Natural killer cell (primary cell): ENCODE measurements at regions not wholly inside any gene's neighbourhood (a gene's known extent, or its start where the extent isn't known, plus 50 kb on each side); places are given as distances from the start of the nearest gene placed in this dataset.
"Not testable (repeated sequence)": the region's sequence is repeated elsewhere in the genome, so short reads cannot be mapped to it uniquely, and the experiment has no call there.

Source experiments
- ATAC-seq, 3 donors: fragments of 150-1000 bp in 2 of 3; fragments of 200-7000 bp in 1 of 3; cut with Tn5 transposase; 1 replicate in 1 of 3; 2 replicates in 2 of 3; pipeline ENCODE4 v1.10.0; 2021; ENCODE audit warnings: mild to moderate bottlenecking in 2 of 3, moderate library complexity in 2 of 3
- DNase-seq, 2 donors: peaks; one replicate each; pipeline versions ENCODE4 v3.0.0 to v3.0.0-alpha.2; 2013 to 2021; ENCODE audit warnings: mixed read lengths in 1 of 2
- H3K27ac ChIP-seq: one replicate; pipeline ENCODE4 v1.5.1; 2013; ENCODE audit warnings: mild to moderate bottlenecking, low read length
- H3K27me3 ChIP-seq: one replicate; pipeline ENCODE4 v1.6.1; 2013; ENCODE audit warnings: low read length; ENCODE audit not compliant: control insufficient read depth, insufficient read depth
- H3K36me3 ChIP-seq: one replicate; pipeline ENCODE4 v1.6.1; 2013; ENCODE audit warnings: low read length; ENCODE audit not compliant: control insufficient read depth, insufficient read depth
- H3K4me1 ChIP-seq: one replicate; pipeline ENCODE4 v1.6.1; 2013; ENCODE audit warnings: low read length; ENCODE audit not compliant: control insufficient read depth, insufficient read depth
- H3K4me3 ChIP-seq: one replicate; pipeline ENCODE4 v1.5.1; 2013; ENCODE audit warnings: low read length
- H3K9me3 ChIP-seq: one replicate; pipeline ENCODE4 v1.6.1; 2013; ENCODE audit warnings: low read length; ENCODE audit not compliant: control insufficient read depth, insufficient read depth
- H3K27ac Mint-ChIP-seq, 2 donors: one replicate each; pipeline ENCODE4 v1.8.0; 2022; ENCODE audit warnings: mild to moderate bottlenecking in 2 of 2, mixed read lengths in 2 of 2, moderate library complexity in 1 of 2
- H3K27me3 Mint-ChIP-seq, 2 donors: one replicate each; pipeline ENCODE4 v1.8.0; 2022; ENCODE audit warnings: low read depth in 2 of 2, mixed read lengths in 2 of 2
- H3K36me3 Mint-ChIP-seq: one replicate; pipeline ENCODE4 v1.8.0; 2022; ENCODE audit warnings: mixed read lengths
- H3K4me1 Mint-ChIP-seq, 2 donors: one replicate each; pipeline ENCODE4 v1.8.0; 2022; ENCODE audit warnings: mixed read lengths in 2 of 2
- H3K4me3 Mint-ChIP-seq: one replicate; pipeline ENCODE4 v1.8.0; 2022; ENCODE audit warnings: mild to moderate bottlenecking, moderate library complexity, mixed read lengths
- H3K9me3 Mint-ChIP-seq, 2 donors: one replicate each; pipeline ENCODE4 v1.8.0; 2022; ENCODE audit warnings: mixed read lengths in 2 of 2
- WGBS: methylation state at CpG from one replicate; pipeline ENCODE4 v1.1.7; 2013; ENCODE audit warnings: missing lambda C conversion rate; ENCODE audit not compliant: insufficient coverage; 5-methylcytosine and 5-hydroxymethylcytosine counted together
- intact Hi-C: fragments of 100-400 bp; cut with micrococcal nuclease; formaldehyde crosslinking; loops from one replicate; pipeline ENCODE4 v1.14.2; 2022
- TF ChIP-seq, protein P1 (sequence below): fragments of 200-600 bp; IDR thresholded peaks from one replicate; pipeline ENCODE4 v1.8.0; 2022; ENCODE audit warnings: antibody characterized with exemption

DNA sequence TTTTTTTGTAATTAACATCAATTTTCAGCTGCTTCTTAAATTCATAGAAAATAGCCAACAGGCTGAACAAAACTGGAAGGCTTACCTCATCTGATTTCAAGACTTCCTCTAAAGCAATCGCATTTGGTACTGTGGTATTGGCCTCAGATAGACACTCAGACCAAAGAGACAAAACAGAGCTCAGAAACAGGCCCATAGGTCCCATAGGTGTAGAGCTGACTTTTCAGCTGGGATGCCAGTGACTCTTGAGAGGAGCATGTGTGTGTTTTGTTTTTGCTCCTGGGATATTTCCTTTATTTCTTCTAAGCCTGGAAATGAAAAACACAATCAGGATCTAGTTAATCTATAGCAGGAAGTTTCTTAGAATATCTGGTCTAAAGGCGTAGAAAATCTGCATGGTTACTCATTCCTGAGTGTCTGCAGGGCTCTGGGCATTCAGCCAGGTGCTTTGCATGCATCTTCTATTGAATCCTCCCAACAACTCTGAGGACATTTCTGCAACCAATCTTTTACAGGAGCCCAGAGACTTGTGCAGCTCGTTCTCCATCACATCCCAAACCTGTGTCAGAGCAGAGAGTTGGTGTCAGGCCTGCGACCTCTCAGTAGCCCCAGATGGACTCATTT is 190.8 kb downstream of the RTP5 start:
- Histone ChIP-seq H3K4me3 (no peak overlapping the region), H3K27me3 (no peaks in the 10 kb centered on the region), H3K9me3 (no peaks in the 10 kb centered on the region), H3K27ac (no peak overlapping the region), H3K4me1 (no peaks in the 10 kb centered on the region), H3K36me3 (no peaks in the 10 kb centered on the region)
- H3K4me3 Mint-ChIP-seq: no peak overlapping the region
- DNase-seq (no peak), ATAC-seq (no peak)
- peaks cover 11 to 33% of the 10 kb centered on the region in 2 donors for H3K27me3 Mint-ChIP-seq
- TF ChIP-seq, protein P1, sequence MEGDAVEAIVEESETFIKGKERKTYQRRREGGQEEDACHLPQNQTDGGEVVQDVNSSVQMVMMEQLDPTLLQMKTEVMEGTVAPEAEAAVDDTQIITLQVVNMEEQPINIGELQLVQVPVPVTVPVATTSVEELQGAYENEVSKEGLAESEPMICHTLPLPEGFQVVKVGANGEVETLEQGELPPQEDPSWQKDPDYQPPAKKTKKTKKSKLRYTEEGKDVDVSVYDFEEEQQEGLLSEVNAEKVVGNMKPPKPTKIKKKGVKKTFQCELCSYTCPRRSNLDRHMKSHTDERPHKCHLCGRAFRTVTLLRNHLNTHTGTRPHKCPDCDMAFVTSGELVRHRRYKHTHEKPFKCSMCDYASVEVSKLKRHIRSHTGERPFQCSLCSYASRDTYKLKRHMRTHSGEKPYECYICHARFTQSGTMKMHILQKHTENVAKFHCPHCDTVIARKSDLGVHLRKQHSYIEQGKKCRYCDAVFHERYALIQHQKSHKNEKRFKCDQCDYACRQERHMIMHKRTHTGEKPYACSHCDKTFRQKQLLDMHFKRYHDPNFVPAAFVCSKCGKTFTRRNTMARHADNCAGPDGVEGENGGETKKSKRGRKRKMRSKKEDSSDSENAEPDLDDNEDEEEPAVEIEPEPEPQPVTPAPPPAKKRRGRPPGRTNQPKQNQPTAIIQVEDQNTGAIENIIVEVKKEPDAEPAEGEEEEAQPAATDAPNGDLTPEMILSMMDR: no peak
- H3K27ac Mint-ChIP-seq: no peak overlapping the region
- 81% methylated on average over 4 of the region's 4 CpGs for WGBS
- H3K9me3 Mint-ChIP-seq: no peaks in the 10 kb centered on the region
- intact Hi-C loops: no loop called here
- no peaks in the 10 kb centered on the region for H3K36me3 Mint-ChIP-seq
- no peaks in the 10 kb centered on the region for H3K4me1 Mint-ChIP-seq

DNA sequence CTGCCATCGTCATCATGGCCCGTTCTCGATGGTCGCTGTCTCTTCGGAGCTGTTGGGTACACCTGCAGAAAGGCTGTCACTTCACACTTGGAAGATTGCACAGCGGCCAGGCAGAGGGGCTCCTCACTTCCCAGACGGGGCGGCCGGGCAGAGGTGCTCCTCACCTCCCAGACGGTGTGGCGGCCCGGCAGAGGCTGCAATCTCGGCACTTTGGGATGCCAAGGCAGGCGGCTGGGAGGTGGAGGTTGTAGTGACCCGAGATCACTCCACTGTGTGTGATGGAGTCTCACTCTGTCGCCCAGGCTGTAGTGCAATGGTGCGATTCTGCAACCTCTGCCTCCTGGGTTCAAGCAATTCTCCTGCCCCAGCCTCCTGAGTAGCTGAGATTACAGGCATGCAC is 192.4 kb downstream of the RTP5 start:
- H3K4me3 ChIP-seq, H3K36me3 Mint-ChIP-seq, H3K27ac ChIP-seq, H3K36me3 ChIP-seq, H3K4me1 Mint-ChIP-seq, DNase-seq, H3K9me3 ChIP-seq, H3K27me3 ChIP-seq, H3K4me3 Mint-ChIP-seq, ATAC-seq, H3K9me3 Mint-ChIP-seq, H3K27ac Mint-ChIP-seq, H3K4me1 ChIP-seq, intact Hi-C loops: not testable (repeated sequence)
- 95% methylated on average over 17 of the region's 17 CpGs for WGBS
- H3K27me3 Mint-ChIP-seq: peaks cover 14 to 30% of the 10 kb centered on the region in 2 donors

DNA sequence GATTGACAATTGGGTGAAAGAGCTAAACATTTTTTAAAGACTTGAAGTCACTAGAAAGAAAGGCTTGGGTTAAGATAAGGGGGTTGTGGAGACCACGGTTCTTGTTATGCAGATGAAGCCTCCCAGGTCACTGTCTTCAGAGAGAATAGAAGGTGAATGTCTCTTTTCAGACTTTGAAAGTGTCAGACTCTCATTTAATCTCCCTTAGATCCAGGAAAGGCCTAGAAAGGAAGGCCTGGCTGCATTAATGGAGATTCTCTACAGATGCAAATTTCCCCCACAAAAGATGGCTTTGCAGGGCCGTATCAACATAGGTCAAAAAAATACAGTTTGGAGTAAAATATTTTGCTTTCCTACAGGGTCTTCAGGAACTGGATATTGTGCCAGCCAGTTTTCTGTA is 193.9 kb downstream of the RTP5 start:
- WGBS: 81% methylated on average over 2 of the region's 2 CpGs
- Histone ChIP-seq H3K27me3 (no peaks in the 10 kb centered on the region), H3K4me1 (no peaks in the 10 kb centered on the region), H3K4me3 (no peak overlapping the region), H3K27ac (no peak overlapping the region), H3K9me3 (no peaks in the 10 kb centered on the region), H3K36me3 (no peaks in the 10 kb centered on the region)
- Mint-ChIP-seq H3K27ac (no peak overlapping the region), H3K27me3 (peaks cover 13 to 25% of the 10 kb centered on the region in 2 donors), H3K4me1 (no peaks in the 10 kb centered on the region), H3K9me3 (no peaks in the 10 kb centered on the region), H3K36me3 (no peaks in the 10 kb centered on the region), H3K4me3 (no peak overlapping the region)
- intact Hi-C loops: no loop called here
- TF ChIP-seq, protein P1: no peak
- ATAC-seq (no peak), DNase-seq (no peak)

DNA sequence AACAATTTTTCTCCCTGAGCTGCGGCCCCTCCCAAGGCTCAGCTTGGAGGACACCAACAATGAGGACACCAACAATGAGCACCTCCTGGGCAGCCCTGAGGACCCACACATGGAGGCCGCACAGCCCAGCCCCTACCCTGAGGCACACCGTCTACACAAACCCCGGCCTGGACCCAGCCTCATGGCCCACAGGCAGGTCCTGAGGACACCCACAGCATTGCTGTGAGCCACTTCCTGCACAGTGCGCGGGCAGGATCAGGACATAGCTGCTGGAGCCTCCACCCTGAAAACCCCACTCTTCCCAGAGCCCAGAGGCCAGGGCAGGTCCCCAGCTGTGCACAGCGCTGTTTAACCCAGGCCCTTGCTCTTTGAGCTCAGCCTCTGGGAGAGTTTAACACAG is 194.3 kb downstream of the RTP5 start:
- ATAC-seq: no peak
- no peak for DNase-seq
- Mint-ChIP-seq H3K9me3 (no peaks in the 10 kb centered on the region), H3K27me3 (peaks cover 13 to 26% of the 10 kb centered on the region in 2 donors), H3K4me1 (no peaks in the 10 kb centered on the region), H3K4me3 (no peak overlapping the region), H3K27ac (no peak overlapping the region), H3K36me3 (no peaks in the 10 kb centered on the region)
- Histone ChIP-seq H3K36me3 (no peaks in the 10 kb centered on the region), H3K4me1 (no peaks in the 10 kb centered on the region), H3K9me3 (no peaks in the 10 kb centered on the region), H3K27ac (no peak overlapping the region), H3K4me3 (no peak overlapping the region), H3K27me3 (no peaks in the 10 kb centered on the region)
- TF ChIP-seq, protein P1: no peak
- 91% methylated on average over 7 of the region's 7 CpGs for WGBS
- intact Hi-C loops: no loop called here
